ENCODE measurements at regions not wholly inside any gene's neighbourhood (a gene's known extent, or its start where the extent isn't known, plus 50 kb on each side); places are given as distances from the start of the nearest gene placed in this dataset.

- DNase-seq = no peak
These were observed 482.1 kb downstream of the IPMK start for GRCh38 chr10:57785546-57785945.

GRCh38 chr10:57785068-57785467 lies 482.6 kb downstream of the IPMK start:
- no peak for DNase-seq

- DNase-seq = no peak
These were observed 490.8 kb downstream of the IPMK start for GRCh38 chr10:57776688-57777432.

- DNase-seq = no peak
These were observed 492.4 kb downstream of the IPMK start for GRCh38 chr10:57775250-57775649.

- no peak for DNase-seq
These were observed 498.4 kb downstream of the IPMK start for GRCh38 chr10:57769298-57769697.

- no peak for DNase-seq
These were observed 507.9 kb downstream of the IPMK start for GRCh38 chr10:57759777-57760176.

- DNase-seq = no peak
These were observed 512.9 kb downstream of the IPMK start for GRCh38 chr10:57754803-57755202.

GRCh38 chr10:57743711-57744110 lies 524.0 kb downstream of the IPMK start:
- DNase-seq = no peak

- DNase-seq = no peak
These were observed 525.9 kb downstream of the IPMK start for GRCh38 chr10:57741751-57742150.

- no peak for DNase-seq
These were observed 544.4 kb downstream of the IPMK start for GRCh38 chr10:57723305-57723704.

- no peak for DNase-seq
These were observed 550.8 kb downstream of the IPMK start for GRCh38 chr10:57716884-57717283.

- no peak for DNase-seq
These were observed 552.5 kb downstream of the IPMK start for GRCh38 chr10:57715233-57715632.

- no peak for DNase-seq
These were observed 560.4 kb downstream of the IPMK start for GRCh38 chr10:57707300-57707658.

GRCh38 chr10:57706576-57707299 lies 561.0 kb downstream of the IPMK start:
- no peak for DNase-seq

GRCh38 chr10:57706016-57706415 lies 561.7 kb downstream of the IPMK start:
- no peak for DNase-seq

GRCh38 chr10:57699944-57700343 lies 567.8 kb downstream of the IPMK start:
- DNase-seq = no peak

- no peak for DNase-seq
These were observed 571.1 kb downstream of the IPMK start for GRCh38 chr10:57696641-57697040.

- DNase-seq = no peak
These were observed 572.6 kb downstream of the IPMK start for GRCh38 chr10:57694956-57695608.

GRCh38 chr10:57692255-57692980 lies 575.3 kb downstream of the IPMK start:
- DNase-seq = no peak

- DNase-seq = no peak
These were observed 577.9 kb downstream of the IPMK start for GRCh38 chr10:57689596-57690297.

- no peak for DNase-seq
These were observed 587.8 kb downstream of the IPMK start for GRCh38 chr10:57679916-57680315.

- DNase-seq = no peak
These were observed 592.6 kb downstream of the IPMK start for GRCh38 chr10:57675125-57675524.

All from stimulated activated CD4-positive, alpha-beta T cell treated with anti-CD3 and anti-CD28 coated beads, Interleukin-15, amount 100 ng/mL, for 24 hours (primary cell).